ENCODE measurements at regions not wholly inside any gene's neighbourhood (a gene's known extent, or its start where the extent isn't known, plus 50 kb on each side); places are given as distances from the start of the nearest gene placed in this dataset.

DNA sequence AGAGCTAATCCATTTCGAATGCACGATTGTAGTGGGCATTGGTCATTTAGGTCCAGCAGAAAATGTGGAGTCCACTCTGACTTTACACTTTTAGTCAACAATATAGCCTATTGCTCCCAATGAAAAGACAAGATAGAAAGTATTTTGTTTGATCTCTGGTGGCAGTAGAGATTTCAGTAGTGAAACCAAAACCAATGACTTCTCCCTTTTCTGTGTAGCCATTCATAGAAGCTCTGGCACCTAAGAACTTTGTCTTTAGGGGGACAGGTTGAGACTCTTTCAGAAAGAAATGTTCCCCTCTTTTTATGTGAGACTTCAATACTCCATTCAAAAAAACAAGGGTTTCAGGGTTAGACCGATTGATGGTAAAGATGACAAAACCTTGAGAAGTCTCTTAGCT, 510.8 kb upstream of the POU3F2 start:
- no peaks in the 10 kb centered on the region for H3K36me3 ChIP-seq
- H3K4me3 ChIP-seq, result no peak overlapping the region
- H3K4me1 ChIP-seq, result no peaks in the 10 kb centered on the region
- intact Hi-C loops (cut with DNase I), result no loop called here
- no peaks in the 10 kb centered on the region for H3K27me3 ChIP-seq
- TF ChIP-seq, protein P1, sequence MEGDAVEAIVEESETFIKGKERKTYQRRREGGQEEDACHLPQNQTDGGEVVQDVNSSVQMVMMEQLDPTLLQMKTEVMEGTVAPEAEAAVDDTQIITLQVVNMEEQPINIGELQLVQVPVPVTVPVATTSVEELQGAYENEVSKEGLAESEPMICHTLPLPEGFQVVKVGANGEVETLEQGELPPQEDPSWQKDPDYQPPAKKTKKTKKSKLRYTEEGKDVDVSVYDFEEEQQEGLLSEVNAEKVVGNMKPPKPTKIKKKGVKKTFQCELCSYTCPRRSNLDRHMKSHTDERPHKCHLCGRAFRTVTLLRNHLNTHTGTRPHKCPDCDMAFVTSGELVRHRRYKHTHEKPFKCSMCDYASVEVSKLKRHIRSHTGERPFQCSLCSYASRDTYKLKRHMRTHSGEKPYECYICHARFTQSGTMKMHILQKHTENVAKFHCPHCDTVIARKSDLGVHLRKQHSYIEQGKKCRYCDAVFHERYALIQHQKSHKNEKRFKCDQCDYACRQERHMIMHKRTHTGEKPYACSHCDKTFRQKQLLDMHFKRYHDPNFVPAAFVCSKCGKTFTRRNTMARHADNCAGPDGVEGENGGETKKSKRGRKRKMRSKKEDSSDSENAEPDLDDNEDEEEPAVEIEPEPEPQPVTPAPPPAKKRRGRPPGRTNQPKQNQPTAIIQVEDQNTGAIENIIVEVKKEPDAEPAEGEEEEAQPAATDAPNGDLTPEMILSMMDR (IDR thresholded peaks at IDR 0.05), result no peak
- no peaks in the 10 kb centered on the region for H3K9me3 ChIP-seq
- no peak for DNase-seq (ENCODE audit: low spot score in 2 of 2)
- H3K27ac ChIP-seq, result no peak overlapping the region

DNA sequence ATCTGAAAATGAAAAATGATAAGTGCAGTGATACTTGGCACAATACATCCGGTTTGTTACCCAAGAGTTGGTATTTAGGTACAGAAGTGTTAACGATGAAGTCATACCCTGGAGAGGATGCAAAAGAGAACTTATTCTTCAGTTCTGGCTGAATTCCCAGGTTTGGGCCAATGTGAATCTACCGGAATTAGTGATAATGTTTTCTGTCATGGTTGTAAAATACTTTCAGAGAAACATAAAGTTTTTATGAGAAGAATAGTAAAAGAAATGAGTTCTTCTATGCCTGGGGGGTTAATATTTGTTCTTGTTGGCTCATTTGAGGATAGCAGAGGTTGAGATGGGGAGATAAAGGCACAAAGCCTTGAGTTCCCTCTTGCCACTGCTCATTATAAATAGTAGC, 509.9 kb upstream of the POU3F2 start:
- DNase-seq (ENCODE audit: low spot score in 2 of 2), result no peak
- intact Hi-C loops (cut with DNase I), result no loop called here
- Histone ChIP-seq H3K36me3 (no peaks in the 10 kb centered on the region), H3K4me1 (no peaks in the 10 kb centered on the region), H3K27me3 (no peaks in the 10 kb centered on the region), H3K4me3 (no peak overlapping the region), H3K27ac (no peak overlapping the region), H3K9me3 (no peaks in the 10 kb centered on the region)
- TF ChIP-seq, protein P1 (IDR thresholded peaks at IDR 0.05), result no peak

DNA sequence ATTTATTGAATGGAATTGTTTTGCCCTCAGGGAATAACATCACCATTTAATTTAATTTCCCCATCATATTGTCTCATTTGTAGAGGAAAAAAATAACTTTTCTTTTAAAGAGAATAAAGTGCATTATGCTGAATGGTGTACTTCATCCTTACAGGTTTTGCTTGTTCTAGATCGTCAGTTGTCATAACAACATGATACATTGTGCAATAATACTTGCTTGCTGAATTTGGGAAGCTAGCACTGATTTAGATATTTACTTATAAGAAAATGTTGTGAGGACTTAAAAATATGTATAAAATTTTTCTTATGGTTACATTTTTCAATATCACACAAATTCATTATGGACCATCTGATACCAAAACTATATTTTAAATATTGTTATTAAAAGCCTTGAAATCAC, 509.0 kb upstream of the POU3F2 start:
- TF ChIP-seq, protein P1 (IDR thresholded peaks at IDR 0.05), result no peak
- Histone ChIP-seq H3K36me3 (no peaks in the 10 kb centered on the region), H3K4me3 (no peak overlapping the region), H3K27me3 (no peaks in the 10 kb centered on the region), H3K4me1 (no peaks in the 10 kb centered on the region), H3K9me3 (no peaks in the 10 kb centered on the region), H3K27ac (no peak overlapping the region)
- DNase-seq (ENCODE audit: low spot score in 2 of 2), result no peak
- intact Hi-C loops (cut with DNase I), result no loop called here

DNA sequence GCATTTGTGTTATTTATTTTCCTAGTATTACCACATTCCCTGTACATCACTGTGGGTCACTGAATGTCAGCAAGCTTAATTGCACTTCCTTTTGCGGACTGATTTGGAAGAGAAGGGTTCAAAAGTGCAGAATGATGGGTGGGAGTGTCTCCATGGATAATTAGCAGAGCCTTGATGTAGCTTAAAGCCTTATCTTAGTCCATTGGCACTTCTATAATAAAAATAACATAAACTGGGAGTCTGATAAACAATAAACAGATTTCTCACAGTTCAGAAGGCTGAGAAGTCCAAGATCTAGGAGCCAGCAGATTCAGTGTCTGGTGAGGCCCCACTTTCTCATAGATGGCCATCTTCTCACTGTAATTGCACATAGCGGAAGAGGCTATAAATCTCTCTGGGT, 501.1 kb upstream of the POU3F2 start:
- no peak overlapping the region for H3K27ac ChIP-seq
- H3K9me3 ChIP-seq, result no peaks in the 10 kb centered on the region
- TF ChIP-seq, protein P1 (IDR thresholded peaks at IDR 0.05), result no peak
- H3K27me3 ChIP-seq, result no peaks in the 10 kb centered on the region
- H3K4me1 ChIP-seq, result no peaks in the 10 kb centered on the region
- intact Hi-C loops (cut with DNase I), result no loop called here
- H3K36me3 ChIP-seq, result no peaks in the 10 kb centered on the region
- H3K4me3 ChIP-seq, result no peak overlapping the region
- DNase-seq (ENCODE audit: low spot score in 2 of 2), result no peak

DNA sequence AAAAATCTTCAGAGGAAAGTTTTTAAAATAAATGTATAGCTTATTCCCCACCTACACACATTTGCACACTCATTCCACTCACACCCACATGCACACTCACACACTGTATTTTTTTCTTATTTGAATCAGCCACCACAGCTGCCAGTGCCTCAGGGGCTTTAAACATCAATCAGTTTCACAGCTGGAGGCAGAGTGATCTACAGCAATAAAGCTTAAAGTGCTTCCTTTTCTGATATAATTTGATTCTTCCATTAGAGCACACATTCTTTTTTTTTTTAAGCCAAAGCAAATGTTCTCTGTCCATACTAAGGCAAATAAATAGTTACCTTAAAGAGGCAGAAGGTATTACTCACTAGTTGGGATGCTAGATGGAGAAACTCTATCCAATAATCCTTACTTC, 498.8 kb upstream of the POU3F2 start:
- Histone ChIP-seq H3K9me3 (no peaks in the 10 kb centered on the region), H3K27me3 (no peaks in the 10 kb centered on the region), H3K27ac (no peak overlapping the region), H3K4me3 (no peak overlapping the region), H3K36me3 (no peaks in the 10 kb centered on the region), H3K4me1 (no peaks in the 10 kb centered on the region)
- DNase-seq (ENCODE audit: low spot score in 2 of 2), result no peak
- TF ChIP-seq, protein P1 (IDR thresholded peaks at IDR 0.05), result no peak
- intact Hi-C loops (cut with DNase I), result no loop called here

DNA sequence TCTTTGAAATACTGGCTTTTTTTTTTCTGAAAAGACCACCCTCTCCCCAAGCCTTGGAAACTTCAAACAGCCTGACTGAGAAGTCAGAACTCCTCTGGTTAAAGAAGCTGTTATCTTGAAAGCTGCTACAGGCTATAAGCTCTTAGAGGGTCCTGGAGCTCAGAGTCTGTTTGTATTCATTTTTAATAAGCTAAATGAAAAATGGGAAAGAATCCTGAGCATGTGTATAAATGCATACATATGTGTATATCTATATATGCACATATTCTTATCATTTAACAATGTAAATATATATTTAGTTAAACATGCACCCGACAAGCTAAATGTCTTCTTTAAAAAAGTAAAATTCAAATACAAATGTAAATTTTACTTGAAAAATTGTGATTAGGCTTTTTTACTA, 494.9 kb upstream of the POU3F2 start:
- Histone ChIP-seq H3K4me3 (no peak overlapping the region), H3K4me1 (no peaks in the 10 kb centered on the region), H3K27ac (no peak overlapping the region), H3K36me3 (no peaks in the 10 kb centered on the region), H3K27me3 (no peaks in the 10 kb centered on the region), H3K9me3 (no peaks in the 10 kb centered on the region)
- no peak for DNase-seq (ENCODE audit: low spot score in 2 of 2)
- intact Hi-C loops (cut with DNase I), result no loop called here
- TF ChIP-seq, protein P1 (IDR thresholded peaks at IDR 0.05), result no peak
